Common myeloid progenitor, CD34-positive (primary cell): ENCODE measurements at regions not wholly inside any gene's neighbourhood (a gene's known extent, or its start where the extent isn't known, plus 50 kb on each side); places are given as distances from the start of the nearest gene placed in this dataset.
A peak's percentile ranks its signal among the peaks of the same experiment; 100 is the strongest.

Experiments used
- CTCF ChIA-PET: fragments of 350-600 bp; sonication (Branson Sonifier 250); formaldehyde crosslinking; loops from one replicate; lab custom pipeline; 2021; ENCODE audit warnings: antibody characterized with exemption; lab: Charles Lee
- POLR2A ChIA-PET: fragments of 350-600 bp; sonication (Branson Sonifier 250); formaldehyde crosslinking; loops from one replicate; lab custom pipeline; 2021; ENCODE audit warnings: antibody characterized with exemption; lab: Charles Lee
- DNase-seq, 3 donors: peaks; one replicate each; pipeline versions ENCODE4 v3.0.0 to v3.0.0-alpha.2; 2013
- H3K27ac ChIP-seq, 2 experiments: 1 replicate in 1 of 2; 2 replicates in 1 of 2; pipeline ENCODE4 v1.7.0; 2013; ENCODE audit warnings: inconsistent platforms in 2 of 2, low read length in 2 of 2, mild to moderate bottlenecking in 2 of 2, low read depth in 1 of 2, moderate library complexity in 1 of 2; ENCODE audit not compliant: severe bottlenecking in 2 of 2, insufficient read depth in 1 of 2, poor library complexity in 1 of 2
- H3K27me3 ChIP-seq, 5 experiments: replicated peaks in 2 of 5; 1 replicate in 3 of 5; 2 replicates in 2 of 5; pipeline versions ENCODE4 v1.6.1 to v1.7.0; 2013; ENCODE audit warnings: low read length in 4 of 5, mild to moderate bottlenecking in 2 of 5, moderate library complexity in 2 of 5, inconsistent platforms in 1 of 5; ENCODE audit not compliant: insufficient read depth in 5 of 5, control insufficient read depth in 4 of 5
- H3K36me3 ChIP-seq, 4 experiments: 1 replicate in 2 of 4; 2 replicates in 2 of 4; pipeline versions ENCODE4 v1.6.1 to v1.7.0; 2013; ENCODE audit warnings: low read length in 3 of 4, control low read depth in 1 of 4, mild to moderate bottlenecking in 1 of 4; ENCODE audit not compliant: control insufficient read depth in 4 of 4, insufficient read depth in 4 of 4
- H3K4me1 ChIP-seq, 4 experiments: 1 replicate in 3 of 4; 2 replicates in 1 of 4; pipeline versions ENCODE4 v1.6.1 to v1.7.1; 2013; ENCODE audit warnings: low read length in 3 of 4, mild to moderate bottlenecking in 3 of 4, control low read depth in 1 of 4, inconsistent platforms in 1 of 4, moderate library complexity in 1 of 4; ENCODE audit not compliant: control insufficient read depth in 4 of 4, insufficient read depth in 4 of 4; ENCODE audit errors: control extremely low read depth in 1 of 4
- H3K4me3 ChIP-seq, 7 experiments: 1 replicate in 4 of 7; 2 replicates in 3 of 7; pipeline versions ENCODE4 v1.5.1 to v1.7.0; 2013; ENCODE audit warnings: mild to moderate bottlenecking in 7 of 7, low read length in 6 of 7, moderate library complexity in 6 of 7, inconsistent platforms in 2 of 7, low read depth in 2 of 7, control low read depth in 1 of 7; ENCODE audit not compliant: insufficient read depth in 4 of 7, control insufficient read depth in 1 of 7; ENCODE audit errors: extremely low read depth in 1 of 7
- H3K9me3 ChIP-seq, 5 experiments: 1 replicate in 4 of 5; 2 replicates in 1 of 5; pipeline versions ENCODE4 v1.6.1 to v1.7.1; 2013; ENCODE audit warnings: low read length in 4 of 5, mild to moderate bottlenecking in 2 of 5, inconsistent platforms in 1 of 5, low read depth in 1 of 5, moderate library complexity in 1 of 5; ENCODE audit not compliant: control insufficient read depth in 4 of 5, insufficient read depth in 2 of 5; ENCODE audit errors: control extremely low read depth in 1 of 5
- WGBS: methylation state at CpG from one replicate; pipeline ENCODE4 v1.1.5; 2013; ENCODE audit not compliant: insufficient coverage; 5-methylcytosine and 5-hydroxymethylcytosine counted together

- WGBS = 97% methylated on average over 3 of the region's 4 CpGs
- DNase-seq = no peak
- ChIA-PET POLR2A (interaction anchor here (0.7 kb wide), 1 partner anchor 34 kb away, joined by 3 read pairs; no protein-coding TSS in a partner anchor), CTCF (interaction anchor here (0.7 kb wide), 1 partner anchor 9 kb away, joined by 3 read pairs; no protein-coding TSS in a partner anchor)
- no peaks in the 10 kb centered on the region for H3K9me3 ChIP-seq
- no peaks in the 10 kb centered on the region for H3K27me3 ChIP-seq
- H3K4me1 ChIP-seq = peaks cover 0 to 7% (median 2%) of the 10 kb centered on the region in 4 experiments
- H3K36me3 ChIP-seq = no peaks in the 10 kb centered on the region
- H3K4me3 ChIP-seq = no peak overlapping the region
- no peak overlapping the region for H3K27ac ChIP-seq
Measured at GRCh38 chr20:51880188-51880587, 77.9 kb upstream of the SALL4 start.

DNA sequence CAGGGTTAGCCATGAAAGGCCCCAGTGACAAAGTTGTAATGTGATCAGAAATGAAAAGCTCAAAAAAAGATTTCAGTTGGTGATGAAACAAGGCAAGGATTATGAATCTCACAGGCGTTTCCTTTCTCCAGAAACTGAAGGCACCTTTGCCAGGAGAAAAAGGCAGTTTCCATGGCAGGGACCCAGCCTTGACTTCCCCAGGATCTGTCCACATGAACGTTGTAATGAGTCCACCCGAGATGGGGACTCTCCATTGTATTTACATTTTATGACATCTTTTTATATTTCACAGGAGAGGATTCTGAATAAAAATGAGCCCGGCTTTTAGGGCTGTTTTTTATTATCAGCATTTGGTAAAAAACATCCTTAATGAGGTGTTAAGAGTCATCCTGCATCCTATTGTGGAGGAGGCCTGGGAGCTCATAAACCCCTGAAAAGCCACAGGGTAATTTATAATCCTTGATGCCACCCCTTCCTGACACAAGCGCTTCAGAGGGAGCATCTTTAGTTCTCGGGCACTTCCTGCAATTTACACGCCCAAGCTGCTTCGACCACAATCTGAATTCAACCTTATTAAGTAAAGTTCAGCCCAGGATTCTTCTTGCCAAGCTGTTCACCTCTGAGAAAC is 74.1 kb upstream of the SALL4 start:
- H3K36me3 ChIP-seq = no peaks in the 10 kb centered on the region
- DNase-seq = peak in 1 of 3 donors; percentile 6
- POLR2A ChIA-PET = no interaction called here
- no peak overlapping the region for H3K4me3 ChIP-seq
- WGBS = 39% methylated on average over 5 of the region's 8 CpGs
- CTCF ChIA-PET = no interaction called here
- H3K27ac ChIP-seq = no peak overlapping the region
- H3K9me3 ChIP-seq = no peaks in the 10 kb centered on the region
- H3K27me3 ChIP-seq = peaks cover 0 to 7% (median 0%) of the 10 kb centered on the region in 5 experiments
- H3K4me1 ChIP-seq = peaks cover 0 to 7% (median 2%) of the 10 kb centered on the region in 4 experiments

DNA sequence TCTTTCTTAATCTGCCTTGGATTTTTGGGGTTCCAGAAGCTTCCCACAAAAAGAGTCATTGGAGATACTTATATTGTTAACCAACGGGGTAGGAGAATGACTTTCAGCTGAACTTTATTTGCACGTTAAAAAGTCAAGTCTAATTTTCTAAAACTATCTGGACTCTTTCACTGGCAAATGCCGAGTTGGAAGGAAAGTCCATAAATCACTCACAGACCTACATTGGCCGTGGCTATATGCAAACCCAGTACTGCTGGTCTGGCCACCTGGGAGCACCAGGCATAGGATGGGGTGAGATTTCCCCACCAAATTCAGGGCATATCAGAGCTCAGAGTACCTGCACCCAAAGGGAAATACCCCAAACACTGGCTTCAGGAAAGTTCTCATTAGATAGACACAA is 71.3 kb upstream of the SALL4 start:
- 64% methylated on average over 4 of the region's 4 CpGs for WGBS
- POLR2A ChIA-PET = no interaction called here
- CTCF ChIA-PET = interaction anchor here (0.5 kb wide), 1 partner anchor 216 kb away, joined by 3 read pairs; no protein-coding TSS in a partner anchor

DNA sequence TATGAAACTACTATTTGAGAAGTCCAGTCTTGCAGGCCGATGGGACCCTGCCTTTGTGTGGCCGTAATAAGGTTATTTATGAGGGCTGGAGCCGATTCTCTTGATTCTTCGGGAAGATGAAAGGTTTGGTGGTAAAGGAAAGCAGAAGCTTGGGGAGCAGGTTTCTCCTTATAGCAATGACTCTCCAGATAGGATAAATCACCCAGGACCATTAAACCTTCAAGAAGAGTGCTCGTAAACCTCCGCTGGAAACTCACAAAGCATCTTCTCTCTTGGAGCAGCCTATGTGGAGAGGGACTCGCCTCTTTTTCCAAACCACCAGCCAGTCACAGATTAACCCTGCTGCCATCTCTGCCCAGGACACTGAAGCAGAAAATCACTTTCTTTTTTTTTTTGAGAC is 69.6 kb upstream of the SALL4 start:
- WGBS = 50% methylated on average over 2 of the region's 7 CpGs
- Histone ChIP-seq H3K36me3 (no peaks in the 10 kb centered on the region), H3K27me3 (peaks cover 0 to 7% (median 0%) of the 10 kb centered on the region in 5 experiments), H3K9me3 (no peaks in the 10 kb centered on the region), H3K4me1 (peaks cover 0 to 7% (median 2%) of the 10 kb centered on the region in 4 experiments), H3K27ac (no peak overlapping the region), H3K4me3 (no peak overlapping the region)
- ChIA-PET CTCF (interaction anchor here (0.8 kb wide), 1 partner anchor 8 kb away, joined by 3 read pairs; no protein-coding TSS in a partner anchor), POLR2A (no interaction called here)
- DNase-seq = no peak

More for the DNA sequence above, 71.3 kb upstream of the SALL4 start:
- Histone ChIP-seq H3K9me3 (no peaks in the 10 kb centered on the region), H3K4me3 (no peak overlapping the region), H3K27ac (no peak overlapping the region), H3K4me1 (peaks cover 0 to 7% (median 2%) of the 10 kb centered on the region in 4 experiments), H3K36me3 (no peaks in the 10 kb centered on the region), H3K27me3 (peaks cover 0 to 7% (median 0%) of the 10 kb centered on the region in 5 experiments)
- DNase-seq = no peak

- no peaks in the 10 kb centered on the region for H3K9me3 ChIP-seq
- no CpG with 5 or more reads among the region's 3 CpGs for WGBS
- no peaks in the 10 kb centered on the region for H3K36me3 ChIP-seq
- H3K4me1 ChIP-seq = no peaks in the 10 kb centered on the region
- DNase-seq = no peak
- H3K4me3 ChIP-seq = no peak overlapping the region
- CTCF ChIA-PET = interaction anchor here (0.6 kb wide), 1 partner anchor 214 kb away, joined by 3 read pairs; no protein-coding TSS in a partner anchor
- H3K27ac ChIP-seq = no peak overlapping the region
- POLR2A ChIA-PET = no interaction called here
- H3K27me3 ChIP-seq = peaks cover 0 to 5% (median 0%) of the 10 kb centered on the region in 5 experiments
Measured at GRCh38 chr20:51869002-51869401, 66.7 kb upstream of the SALL4 start.

DNA sequence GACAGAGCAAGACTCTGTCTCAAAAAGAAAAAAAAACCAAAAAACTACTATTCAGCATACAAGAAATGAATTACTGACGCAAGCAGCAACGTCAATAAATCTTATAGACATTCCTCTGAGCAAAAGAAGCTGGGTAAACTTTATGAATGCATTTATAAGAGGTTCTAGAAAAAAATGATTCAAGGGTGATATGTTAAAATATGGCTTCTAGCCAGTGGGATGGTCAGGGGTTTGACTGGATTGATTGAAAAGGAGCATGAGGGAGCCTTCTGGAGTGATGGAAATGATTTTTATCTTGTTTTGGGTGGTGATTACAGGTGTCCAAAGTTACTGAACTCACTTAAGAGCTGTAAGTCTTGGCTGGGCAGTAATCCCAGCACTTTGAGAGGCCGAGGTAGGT is 64.9 kb upstream of the SALL4 start:
- no peaks in the 10 kb centered on the region for H3K9me3 ChIP-seq
- H3K4me3 ChIP-seq = no peak overlapping the region
- no peak for DNase-seq
- no peak overlapping the region for H3K27ac ChIP-seq
- no peaks in the 10 kb centered on the region for H3K36me3 ChIP-seq
- ChIA-PET POLR2A (no interaction called here), CTCF (no interaction called here)
- no peaks in the 10 kb centered on the region for H3K4me1 ChIP-seq
- WGBS = 83% methylated on average over 1 of the region's 3 CpGs
- H3K27me3 ChIP-seq = peaks cover 0 to 4% (median 0%) of the 10 kb centered on the region in 5 experiments

DNA sequence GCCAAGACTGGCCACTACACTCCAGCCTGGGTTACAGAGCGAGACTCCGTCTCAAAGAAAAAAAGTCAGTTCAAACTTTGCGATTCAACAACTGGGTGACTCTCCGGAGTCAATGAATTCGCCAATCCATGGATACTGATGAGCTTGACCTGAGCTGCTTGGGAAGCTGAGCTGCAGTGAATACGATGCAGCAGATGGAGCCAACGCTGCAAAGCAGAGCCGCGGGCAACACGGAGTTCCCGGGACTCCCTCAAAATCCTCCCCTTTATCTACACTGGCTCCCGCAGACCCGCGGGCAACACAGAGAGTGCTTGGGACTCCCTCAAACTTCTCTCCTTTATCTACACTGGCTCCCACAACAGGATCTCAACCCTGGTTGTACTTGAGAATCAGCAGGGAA is 62.6 kb upstream of the SALL4 start:
- WGBS = 98% methylated on average over 11 of the region's 14 CpGs
- CTCF ChIA-PET = no interaction called here
- Histone ChIP-seq H3K27me3 (peaks cover 0 to 2% (median 0%) of the 10 kb centered on the region in 5 experiments), H3K9me3 (no peaks in the 10 kb centered on the region), H3K27ac (no peak overlapping the region), H3K4me1 (no peaks in the 10 kb centered on the region), H3K4me3 (no peak overlapping the region), H3K36me3 (no peaks in the 10 kb centered on the region)
- no peak for DNase-seq
- POLR2A ChIA-PET = no interaction called here
